Fibroblast of mammary gland (primary cell): ENCODE measurements at regions not wholly inside any gene's neighbourhood (a gene's known extent, or its start where the extent isn't known, plus 50 kb on each side); places are given as distances from the start of the nearest gene placed in this dataset.

Experiments used
- DNase-seq: peaks from one replicate; pipeline ENCODE4 v3.0.0-alpha.2; 2010; ENCODE audit warnings: low read depth
- H3K4me3 ChIP-seq: 2 replicates; pipeline ENCODE4 v1.5.1; 2011; ENCODE audit warnings: low read depth, mild to moderate bottlenecking, low read length, moderate library complexity; ENCODE audit not compliant: control insufficient read depth
- TF ChIP-seq, protein P1 (sequence below): conservative IDR thresholded peaks from 2 replicates; pipeline ENCODE4 v1.5.1; 2011; ENCODE audit warnings: low read depth, low read length, inconsistent platforms; ENCODE audit not compliant: control insufficient read depth, insufficient read depth

DNA sequence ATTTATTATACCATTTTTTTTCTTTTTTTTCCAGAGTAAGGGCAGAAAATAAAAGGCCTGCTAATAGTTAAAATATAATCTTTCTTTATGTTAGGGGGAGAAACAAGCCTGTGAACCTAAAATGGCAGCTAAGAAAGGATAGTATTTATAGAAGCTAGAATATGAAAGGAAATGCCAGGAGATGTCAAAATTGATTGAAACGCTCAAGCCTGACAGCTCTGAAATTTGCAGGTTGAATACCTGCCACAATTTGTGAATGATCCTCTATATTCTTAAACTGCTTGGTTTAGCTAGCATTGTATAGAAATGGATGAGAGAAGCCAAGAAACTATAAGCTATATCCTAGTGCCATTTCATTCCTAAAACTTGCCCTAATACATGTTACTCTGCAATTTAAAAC is 757.3 kb upstream of the PABPC4L start:
- H3K4me3 ChIP-seq = no peak overlapping the region
- DNase-seq = no peak
- TF ChIP-seq, protein P1, sequence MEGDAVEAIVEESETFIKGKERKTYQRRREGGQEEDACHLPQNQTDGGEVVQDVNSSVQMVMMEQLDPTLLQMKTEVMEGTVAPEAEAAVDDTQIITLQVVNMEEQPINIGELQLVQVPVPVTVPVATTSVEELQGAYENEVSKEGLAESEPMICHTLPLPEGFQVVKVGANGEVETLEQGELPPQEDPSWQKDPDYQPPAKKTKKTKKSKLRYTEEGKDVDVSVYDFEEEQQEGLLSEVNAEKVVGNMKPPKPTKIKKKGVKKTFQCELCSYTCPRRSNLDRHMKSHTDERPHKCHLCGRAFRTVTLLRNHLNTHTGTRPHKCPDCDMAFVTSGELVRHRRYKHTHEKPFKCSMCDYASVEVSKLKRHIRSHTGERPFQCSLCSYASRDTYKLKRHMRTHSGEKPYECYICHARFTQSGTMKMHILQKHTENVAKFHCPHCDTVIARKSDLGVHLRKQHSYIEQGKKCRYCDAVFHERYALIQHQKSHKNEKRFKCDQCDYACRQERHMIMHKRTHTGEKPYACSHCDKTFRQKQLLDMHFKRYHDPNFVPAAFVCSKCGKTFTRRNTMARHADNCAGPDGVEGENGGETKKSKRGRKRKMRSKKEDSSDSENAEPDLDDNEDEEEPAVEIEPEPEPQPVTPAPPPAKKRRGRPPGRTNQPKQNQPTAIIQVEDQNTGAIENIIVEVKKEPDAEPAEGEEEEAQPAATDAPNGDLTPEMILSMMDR = no peak

GRCh38 chr4:134955059-134955458 is 753.5 kb upstream of the PABPC4L start:
- TF ChIP-seq, protein P1 = no peak

GRCh38 chr4:134952775-134953174 is 751.2 kb upstream of the PABPC4L start:
- no peak for DNase-seq
- no peak overlapping the region for H3K4me3 ChIP-seq
- TF ChIP-seq, protein P1 = no peak

More at GRCh38 chr4:134955059-134955458, 753.5 kb upstream of the PABPC4L start:
- no peak overlapping the region for H3K4me3 ChIP-seq
- no peak for DNase-seq

DNA sequence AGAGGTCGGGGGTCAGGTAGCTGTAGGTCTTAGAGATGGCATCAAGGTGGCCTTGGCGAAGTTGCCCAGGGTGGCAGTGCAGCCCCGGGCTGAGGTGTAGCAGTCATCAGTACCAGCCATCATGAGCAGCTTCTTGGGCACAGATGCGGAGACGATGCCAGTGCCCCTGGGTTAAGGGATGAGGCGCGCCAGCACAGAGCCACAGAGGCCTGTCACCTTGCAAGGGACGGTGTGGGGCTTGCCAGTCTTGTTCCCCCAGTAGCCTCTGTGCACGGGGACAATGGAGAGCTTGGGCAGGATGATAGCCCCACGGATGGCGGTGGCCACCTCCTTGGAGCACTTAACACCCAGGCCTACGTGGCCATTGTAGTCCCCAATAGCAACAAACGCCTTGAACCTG is 750.7 kb upstream of the PABPC4L start:
- no peak for DNase-seq
- TF ChIP-seq, protein P1 = no peak
- H3K4me3 ChIP-seq = no peak overlapping the region

DNA sequence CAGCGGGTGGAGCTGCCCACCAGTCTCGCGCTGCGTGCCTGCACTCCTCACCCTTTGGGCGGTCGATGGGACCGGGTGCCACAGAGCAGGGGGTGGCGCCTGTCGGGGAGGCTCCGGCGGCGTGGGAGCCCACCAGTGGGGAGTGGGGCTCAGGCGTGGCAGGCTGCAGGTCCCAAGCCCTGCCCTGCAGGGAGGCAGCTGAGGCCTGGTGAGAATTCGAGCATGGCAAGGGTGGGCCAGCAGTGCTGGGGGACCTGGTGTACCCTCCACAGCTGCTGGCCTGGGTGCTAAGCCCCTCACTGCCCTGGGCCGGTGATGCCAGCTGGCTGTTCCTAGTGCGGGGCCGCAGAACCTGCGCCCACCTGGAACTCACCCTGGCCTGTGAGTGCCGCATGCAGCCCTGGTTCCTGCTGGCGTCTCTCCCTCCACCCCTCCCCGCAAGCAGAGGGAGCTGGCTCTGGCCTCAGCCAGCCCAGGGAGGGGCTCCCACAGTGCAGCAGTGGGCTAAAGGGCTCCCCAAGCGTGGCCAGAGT is 746.6 kb upstream of the PABPC4L start:
- no peak for DNase-seq
- H3K4me3 ChIP-seq = no peak overlapping the region
- TF ChIP-seq, protein P1 = no peak

GRCh38 chr4:134944115-134944514 is 742.5 kb upstream of the PABPC4L start:
- H3K4me3 ChIP-seq = no peak overlapping the region
- no peak for DNase-seq
- TF ChIP-seq, protein P1 = no peak

- H3K4me3 ChIP-seq = no peak overlapping the region
- TF ChIP-seq, protein P1 = no peak
- no peak for DNase-seq
These were observed 734.4 kb upstream of the PABPC4L start for GRCh38 chr4:134936014-134936413.
